Prostate gland (tissue), 2 donors: ENCODE measurements at regions not wholly inside any gene's neighbourhood (a gene's known extent, or its start where the extent isn't known, plus 50 kb on each side); places are given as distances from the start of the nearest gene placed in this dataset.

ENCODE experiments used
- DNase-seq: peaks from one replicate; pipeline ENCODE4 v3.0.0-alpha.2; 2019; ENCODE audit warnings: low spot score
- H3K27ac ChIP-seq, 2 donors: fragments of 200-600 bp; sonication (generic); 2 replicates each; pipeline ENCODE4 v1.5.1; 2017 to 2019
- H3K27me3 ChIP-seq: fragments of 200-600 bp; sonication (generic); replicated peaks from 2 replicates; pipeline ENCODE4 v1.5.1; 2019; ENCODE audit not compliant: insufficient read depth
- H3K36me3 ChIP-seq, 2 donors: fragments of 200-600 bp; sonication (generic); 1 replicate in 1 of 2; 2 replicates in 1 of 2; pipeline versions ENCODE4 v1.5.1 to v1.8.1; 2017 to 2019
- H3K4me1 ChIP-seq: fragments of 200-600 bp; sonication (generic); replicated peaks from 2 replicates; pipeline ENCODE4 v1.5.1; 2019
- H3K4me3 ChIP-seq, 2 donors: fragments of 200-600 bp; sonication (generic); 2 replicates each; pipeline ENCODE4 v1.5.1; 2017 to 2019
- H3K9me3 ChIP-seq: fragments of 200-600 bp; sonication (generic); 2 replicates; pipeline ENCODE4 v1.5.1; 2017
- POLR2A ChIP-seq: fragments of 450-650 bp; IDR thresholded peaks from one replicate; pipeline ENCODE4 v1.6.1; 2016; ENCODE audit warnings: antibody characterized with exemption, mild to moderate bottlenecking
- POLR2AphosphoS5 ChIP-seq: sonication (generic); formaldehyde crosslinking; IDR thresholded peaks from one replicate; pipeline ENCODE4 v1.6.1; 2017; ENCODE audit warnings: antibody characterized with exemption
- WGBS: methylation state at CpG from one replicate; pipeline ENCODE4 v1.1.5; 2018; 5-methylcytosine and 5-hydroxymethylcytosine counted together
- intact Hi-C: fragments of 100-400 bp; cut with DNase I; formaldehyde crosslinking; loops from one replicate; pipeline ENCODE4 v1.14.2; 2022
- TF ChIP-seq, protein P1 (sequence below), 4 experiments: fragments of 200-600 bp in 2 of 4; fragments of 450-650 bp in 2 of 4; sonication (generic) in 2 of 4; IDR thresholded peaks; 1 replicate in 3 of 4; 2 replicates in 1 of 4; pipeline ENCODE4 v1.5.1; 2016 to 2019; ENCODE audit warnings: antibody characterized with exemption in 4 of 4, mild to moderate bottlenecking in 2 of 4, moderate library complexity in 2 of 4

DNA sequence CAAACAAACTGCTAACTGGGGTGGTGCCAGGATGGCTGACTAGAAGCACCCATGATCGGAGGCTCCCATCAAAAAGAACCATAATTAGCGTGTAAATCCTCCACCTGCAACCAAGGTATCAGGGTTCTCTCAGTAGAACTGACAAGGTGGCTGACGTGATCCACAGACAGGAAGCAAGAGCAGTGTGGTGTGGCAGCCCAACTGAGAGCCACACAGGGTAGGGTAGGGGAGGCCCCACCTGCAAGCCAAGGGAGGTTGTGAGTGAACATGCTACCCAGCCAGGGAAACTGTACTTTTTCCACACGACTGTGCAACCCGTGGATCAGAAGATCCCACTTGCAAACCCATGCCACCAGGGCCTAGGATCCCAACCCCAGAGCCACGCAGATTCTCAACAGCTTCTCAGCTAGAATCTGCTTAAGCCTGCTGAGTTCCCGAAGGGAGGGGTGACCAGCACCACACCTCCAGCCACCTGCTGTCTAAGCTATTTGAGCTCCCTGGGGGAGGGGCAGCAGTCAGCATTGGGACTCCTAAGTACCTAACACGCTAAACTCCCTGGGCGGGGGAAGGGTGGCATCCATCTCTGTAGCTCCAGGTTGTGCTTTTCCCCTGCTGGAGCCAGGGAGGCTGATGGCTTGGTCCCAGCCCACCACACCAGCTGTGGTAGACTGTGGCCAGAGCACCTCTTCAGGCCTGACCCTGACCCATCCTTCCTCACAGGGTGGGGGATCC lies 425.1 kb downstream of the GPM6A start:
- Histone ChIP-seq H3K27ac (no peak overlapping the region), H3K27me3 (no peaks in the 10 kb centered on the region), H3K4me3 (no peak overlapping the region), H3K36me3 (no peaks in the 10 kb centered on the region), H3K9me3 (no peaks in the 10 kb centered on the region), H3K4me1 (no peaks in the 10 kb centered on the region)
- 80% methylated on average over 9 of the region's 9 CpGs for WGBS
- intact Hi-C loops: no loop called here
- no peak for DNase-seq
- no peak for TF ChIP-seq POLR2A
- no peak for TF ChIP-seq POLR2AphosphoS5
- TF ChIP-seq, protein P1, sequence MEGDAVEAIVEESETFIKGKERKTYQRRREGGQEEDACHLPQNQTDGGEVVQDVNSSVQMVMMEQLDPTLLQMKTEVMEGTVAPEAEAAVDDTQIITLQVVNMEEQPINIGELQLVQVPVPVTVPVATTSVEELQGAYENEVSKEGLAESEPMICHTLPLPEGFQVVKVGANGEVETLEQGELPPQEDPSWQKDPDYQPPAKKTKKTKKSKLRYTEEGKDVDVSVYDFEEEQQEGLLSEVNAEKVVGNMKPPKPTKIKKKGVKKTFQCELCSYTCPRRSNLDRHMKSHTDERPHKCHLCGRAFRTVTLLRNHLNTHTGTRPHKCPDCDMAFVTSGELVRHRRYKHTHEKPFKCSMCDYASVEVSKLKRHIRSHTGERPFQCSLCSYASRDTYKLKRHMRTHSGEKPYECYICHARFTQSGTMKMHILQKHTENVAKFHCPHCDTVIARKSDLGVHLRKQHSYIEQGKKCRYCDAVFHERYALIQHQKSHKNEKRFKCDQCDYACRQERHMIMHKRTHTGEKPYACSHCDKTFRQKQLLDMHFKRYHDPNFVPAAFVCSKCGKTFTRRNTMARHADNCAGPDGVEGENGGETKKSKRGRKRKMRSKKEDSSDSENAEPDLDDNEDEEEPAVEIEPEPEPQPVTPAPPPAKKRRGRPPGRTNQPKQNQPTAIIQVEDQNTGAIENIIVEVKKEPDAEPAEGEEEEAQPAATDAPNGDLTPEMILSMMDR (IDR thresholded peaks at IDR 0.05): no peak

DNA sequence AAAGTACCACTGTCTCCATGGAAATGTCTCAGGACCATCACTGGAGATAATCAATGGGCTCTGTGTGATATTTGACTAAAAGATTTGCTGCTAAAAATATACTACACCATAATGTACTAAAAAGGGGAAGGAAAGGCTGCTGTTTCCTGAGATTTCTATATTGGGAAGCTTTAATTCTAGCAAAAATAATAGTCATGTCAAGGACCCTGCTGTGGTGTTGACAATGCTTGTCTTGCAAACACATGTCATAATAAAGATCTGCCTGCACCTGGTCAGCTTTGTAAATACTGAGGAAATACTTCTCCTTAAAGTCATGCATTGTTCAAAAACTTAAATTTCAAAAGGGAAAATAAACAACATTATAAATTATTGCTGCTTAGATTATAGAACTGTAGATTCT lies 417.9 kb downstream of the GPM6A start:
- H3K27ac ChIP-seq: no peak overlapping the region
- no peaks in the 10 kb centered on the region for H3K36me3 ChIP-seq
- no peaks in the 10 kb centered on the region for H3K4me1 ChIP-seq
- no peaks in the 10 kb centered on the region for H3K9me3 ChIP-seq
- TF ChIP-seq POLR2AphosphoS5 (no peak), POLR2A (no peak)
- TF ChIP-seq, protein P1 (IDR thresholded peaks at IDR 0.05): no peak
- DNase-seq: no peak
- H3K27me3 ChIP-seq: no peaks in the 10 kb centered on the region
- no peak overlapping the region for H3K4me3 ChIP-seq
- intact Hi-C loops: no loop called here

DNA sequence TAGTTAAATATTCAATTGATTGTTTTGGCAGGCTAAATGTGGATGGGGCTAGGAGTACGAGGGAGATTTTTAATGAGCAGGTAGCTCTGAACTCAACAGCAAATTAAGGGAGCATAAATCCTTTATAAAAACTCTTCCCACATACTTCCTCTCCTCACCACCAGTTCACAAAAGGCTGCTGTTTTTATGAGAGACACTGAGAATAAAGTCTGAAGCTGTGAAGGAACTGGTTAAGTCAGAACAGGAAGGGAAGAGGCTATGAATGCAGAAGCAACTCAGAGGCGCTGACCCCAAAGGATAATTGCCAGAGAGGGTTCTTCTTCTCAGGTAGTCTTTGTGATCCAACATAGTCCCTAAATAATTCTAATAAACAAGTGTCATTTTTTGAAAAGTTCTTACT lies 406.1 kb downstream of the GPM6A start:
- Histone ChIP-seq H3K4me3 (no peak overlapping the region), H3K9me3 (no peaks in the 10 kb centered on the region), H3K27me3 (no peaks in the 10 kb centered on the region), H3K4me1 (no peaks in the 10 kb centered on the region), H3K36me3 (no peaks in the 10 kb centered on the region), H3K27ac (no peak overlapping the region)
- WGBS: 15% methylated on average over 2 of the region's 2 CpGs
- TF ChIP-seq POLR2AphosphoS5 (no peak), POLR2A (no peak)
- DNase-seq: no peak
- intact Hi-C loops: no loop called here

DNA sequence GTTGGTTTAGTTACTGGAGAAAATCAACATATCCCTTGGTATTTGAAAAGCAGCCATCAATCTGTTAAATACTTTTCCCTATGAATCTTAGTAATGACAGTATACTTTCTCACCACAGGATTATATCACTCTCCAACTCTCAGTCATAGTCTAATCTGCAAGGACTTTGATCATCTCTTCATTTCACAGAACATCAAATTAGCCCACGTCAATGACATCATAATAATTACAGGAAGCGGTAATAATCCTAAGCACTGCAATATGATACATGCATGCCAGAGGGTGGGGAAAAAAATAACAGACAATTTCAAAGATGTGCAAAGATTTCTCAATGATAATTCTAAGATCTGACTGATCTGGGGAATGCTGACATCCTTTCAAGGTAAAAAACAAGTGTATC lies 404.1 kb downstream of the GPM6A start:
- H3K27me3 ChIP-seq: no peaks in the 10 kb centered on the region
- no peaks in the 10 kb centered on the region for H3K4me1 ChIP-seq
- intact Hi-C loops: no loop called here
- H3K4me3 ChIP-seq: no peak overlapping the region
- no peak for DNase-seq
- H3K36me3 ChIP-seq: no peaks in the 10 kb centered on the region
- H3K9me3 ChIP-seq: no peaks in the 10 kb centered on the region
- no peak overlapping the region for H3K27ac ChIP-seq
- TF ChIP-seq, protein P1 (IDR thresholded peaks at IDR 0.05): no peak
- TF ChIP-seq POLR2A: no peak
- no peak for TF ChIP-seq POLR2AphosphoS5
- 72% methylated on average over 2 of the region's 2 CpGs for WGBS

DNA sequence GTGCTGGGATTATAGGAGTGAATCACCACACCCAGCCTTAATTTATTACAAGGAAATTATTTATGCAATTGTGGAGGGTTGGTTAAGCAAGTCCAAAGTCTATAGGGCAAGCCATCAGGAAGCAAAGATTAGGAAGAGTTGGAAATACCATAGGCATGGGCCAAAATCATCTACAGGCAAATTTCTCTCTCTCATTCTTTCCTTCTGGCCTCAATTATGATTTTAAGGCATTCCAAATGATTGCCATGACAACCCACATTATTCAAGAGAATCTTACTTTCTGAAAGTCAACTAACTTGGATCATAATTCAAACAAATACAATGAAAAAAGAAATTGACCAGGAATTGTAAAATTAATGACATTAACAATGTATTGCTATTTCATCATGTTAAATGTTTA lies 400.8 kb downstream of the GPM6A start:
- H3K27ac ChIP-seq: no peak overlapping the region
- TF ChIP-seq, protein P1 (IDR thresholded peaks at IDR 0.05): no peak
- TF ChIP-seq POLR2AphosphoS5: no peak
- TF ChIP-seq POLR2A: no peak

More for the DNA sequence above, 400.8 kb downstream of the GPM6A start:
- no peaks in the 10 kb centered on the region for H3K36me3 ChIP-seq
- intact Hi-C loops: no loop called here
- H3K4me1 ChIP-seq: no peaks in the 10 kb centered on the region
- no peaks in the 10 kb centered on the region for H3K27me3 ChIP-seq
- no peak overlapping the region for H3K4me3 ChIP-seq
- H3K9me3 ChIP-seq: no peaks in the 10 kb centered on the region
- no peak for DNase-seq
